IPS-15b (cell line): ENCODE measurements at regions not wholly inside any gene's neighbourhood (a gene's known extent, or its start where the extent isn't known, plus 50 kb on each side); places are given as distances from the start of the nearest gene placed in this dataset.

Source experiments
- H3K27me3 ChIP-seq: one replicate; pipeline ENCODE4 v1.6.1; 2013; ENCODE audit warnings: low read length; ENCODE audit not compliant: control insufficient read depth, insufficient read depth
- H3K36me3 ChIP-seq: one replicate; pipeline ENCODE4 v1.6.1; 2013; ENCODE audit warnings: low read length; ENCODE audit not compliant: control insufficient read depth, insufficient read depth
- H3K4me1 ChIP-seq: one replicate; pipeline ENCODE4 v1.6.1; 2013; ENCODE audit warnings: mild to moderate bottlenecking, low read length; ENCODE audit not compliant: control insufficient read depth, insufficient read depth
- H3K4me3 ChIP-seq: one replicate; pipeline ENCODE4 v1.5.1; 2013; ENCODE audit warnings: low read depth, low read length
- H3K9ac ChIP-seq: one replicate; pipeline ENCODE4 v1.6.1; 2013; ENCODE audit warnings: low read depth, mild to moderate bottlenecking, low read length
- H3K9me3 ChIP-seq: one replicate; pipeline ENCODE4 v1.6.1; 2013; ENCODE audit warnings: mild to moderate bottlenecking, low read length; ENCODE audit not compliant: control insufficient read depth, insufficient read depth

DNA sequence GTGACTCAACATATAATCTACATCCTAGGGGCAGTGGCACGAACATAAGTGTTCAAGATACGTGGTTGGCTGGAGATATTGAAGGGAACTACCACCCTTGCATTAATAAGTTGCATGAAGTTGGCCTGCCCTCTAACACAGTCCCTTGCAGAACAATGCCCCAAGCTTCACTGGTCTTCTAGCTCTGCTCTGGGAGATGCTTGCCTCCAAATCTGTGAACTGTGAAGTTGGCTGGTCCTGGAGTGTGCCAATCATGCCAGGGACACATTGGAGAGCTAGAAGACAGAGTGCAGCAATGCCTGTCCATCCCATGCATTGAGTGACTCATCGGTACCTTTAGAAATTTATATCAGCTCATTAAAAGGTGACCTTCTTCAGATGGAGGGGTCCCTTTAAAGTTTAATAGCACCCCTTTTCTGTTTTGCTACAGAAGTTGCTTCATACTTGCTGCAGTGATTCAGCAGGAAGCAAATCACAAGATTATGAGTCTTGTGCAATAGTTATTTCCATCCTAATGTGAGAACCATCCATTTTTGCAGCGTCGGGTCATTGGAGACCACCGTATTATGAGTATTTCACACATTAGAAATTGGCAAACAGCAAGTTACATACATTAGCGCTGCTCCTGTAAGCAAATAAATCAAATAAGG lies 55.2 kb upstream of the KAZN start:
- H3K9me3 ChIP-seq, result no peaks in the 10 kb centered on the region

DNA sequence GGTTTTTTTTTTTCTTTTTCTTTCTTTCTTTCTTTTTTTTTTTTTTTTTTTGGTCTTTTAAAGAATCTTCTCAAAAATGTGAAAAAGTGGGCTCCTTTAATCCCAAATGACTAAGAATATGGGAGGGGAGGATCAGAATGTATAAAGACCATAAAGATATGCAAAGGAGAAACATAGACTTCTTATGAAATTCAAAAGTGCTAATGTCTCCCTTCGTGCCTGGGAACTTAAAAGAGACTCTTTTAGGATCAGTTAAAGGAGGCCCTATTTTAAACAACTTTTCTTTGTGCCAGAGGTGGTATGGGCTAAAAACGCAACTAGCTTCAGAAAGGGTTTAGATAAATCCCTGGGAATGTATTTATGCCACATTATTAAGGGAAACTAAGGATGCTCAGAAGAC lies 54.2 kb upstream of the KAZN start:
- no peaks in the 10 kb centered on the region for H3K36me3 ChIP-seq
- H3K9ac ChIP-seq, result no peak overlapping the region
- no peaks in the 10 kb centered on the region for H3K9me3 ChIP-seq
- H3K4me3 ChIP-seq, result no peak overlapping the region
- peaks cover 3% of the 10 kb centered on the region for H3K4me1 ChIP-seq
- H3K27me3 ChIP-seq, result no peaks in the 10 kb centered on the region

More for the DNA sequence above, 55.2 kb upstream of the KAZN start:
- peaks cover 3% of the 10 kb centered on the region for H3K4me1 ChIP-seq
- no peaks in the 10 kb centered on the region for H3K36me3 ChIP-seq
- no peaks in the 10 kb centered on the region for H3K27me3 ChIP-seq
- no peak overlapping the region for H3K4me3 ChIP-seq
- no peak overlapping the region for H3K9ac ChIP-seq

DNA sequence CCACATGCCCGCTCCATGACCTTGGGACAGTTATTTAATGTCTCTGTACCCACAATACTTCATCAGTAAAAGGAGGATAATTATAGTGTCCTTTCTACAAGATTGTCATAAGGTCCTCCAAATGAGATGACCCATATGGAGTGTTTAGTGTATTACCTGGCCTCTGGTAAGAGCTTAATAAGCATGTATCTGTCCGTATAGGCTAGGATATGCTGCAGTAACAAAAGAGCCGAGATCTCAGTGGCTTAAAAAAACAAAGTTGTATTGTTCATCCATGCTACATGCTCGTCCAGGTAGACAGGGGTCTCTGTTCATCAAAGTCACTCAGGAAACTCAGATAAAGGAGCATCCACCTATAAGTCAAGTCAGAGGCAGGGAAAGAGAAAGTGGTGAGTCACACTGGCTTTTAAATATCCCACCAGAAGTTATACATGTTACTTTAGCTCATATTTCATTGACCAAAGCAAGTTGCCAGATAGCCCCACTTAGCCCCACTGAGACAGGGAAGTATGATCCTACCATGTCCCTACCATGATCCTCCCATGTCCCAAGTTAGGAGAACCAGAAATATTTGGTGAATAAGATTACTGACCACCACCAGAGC lies 53.0 kb upstream of the KAZN start:
- H3K9me3 ChIP-seq, result no peaks in the 10 kb centered on the region
- no peak overlapping the region for H3K4me3 ChIP-seq
- no peaks in the 10 kb centered on the region for H3K27me3 ChIP-seq
- no peaks in the 10 kb centered on the region for H3K36me3 ChIP-seq
- peaks cover 6% of the 10 kb centered on the region for H3K4me1 ChIP-seq
- no peak overlapping the region for H3K9ac ChIP-seq

DNA sequence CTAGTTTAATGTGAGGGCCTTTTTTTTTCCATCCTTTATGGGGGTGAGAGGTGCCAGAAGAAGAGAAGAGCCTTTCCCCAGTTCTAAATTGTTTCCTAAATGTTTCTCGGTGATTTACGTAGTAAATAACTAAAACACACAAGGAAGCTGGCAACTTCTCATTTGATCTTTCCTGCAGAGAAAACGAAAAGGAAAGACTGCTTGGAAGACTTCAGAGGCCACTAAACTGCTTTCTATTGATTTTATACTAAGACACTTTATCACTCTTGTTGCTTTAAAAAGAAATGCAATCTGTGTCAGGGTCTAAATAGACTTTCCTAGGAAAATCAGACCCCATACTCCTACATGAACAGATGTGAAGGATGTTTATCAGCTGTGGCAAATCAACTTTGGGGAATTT lies 52.1 kb upstream of the KAZN start:
- H3K4me3 ChIP-seq, result no peak overlapping the region

More for the DNA sequence above, 52.1 kb upstream of the KAZN start:
- no peak overlapping the region for H3K9ac ChIP-seq
- H3K27me3 ChIP-seq, result no peaks in the 10 kb centered on the region
- H3K9me3 ChIP-seq, result no peaks in the 10 kb centered on the region
- no peaks in the 10 kb centered on the region for H3K36me3 ChIP-seq
- H3K4me1 ChIP-seq, result peaks cover 6% of the 10 kb centered on the region
